Uterus (tissue), 3 donors: ENCODE measurements at regions not wholly inside any gene's neighbourhood (a gene's known extent, or its start where the extent isn't known, plus 50 kb on each side); places are given as distances from the start of the nearest gene placed in this dataset.

ENCODE experiments used
- DNase-seq, 2 donors: peaks; one replicate each; pipeline ENCODE4 v3.0.0-alpha.2; 2019 to 2020
- H3K27ac ChIP-seq, 2 donors: fragments of 200-600 bp; sonication (generic); 1 replicate in 1 of 2; 2 replicates in 1 of 2; pipeline ENCODE4 v1.5.1; 2016 to 2018
- H3K27me3 ChIP-seq, 2 donors: fragments of 200-600 bp; sonication (generic); one replicate each; pipeline ENCODE4 v1.5.1; 2018 to 2019; ENCODE audit warnings: control low read depth in 1 of 2
- H3K36me3 ChIP-seq, 2 donors: fragments of 200-600 bp; sonication (generic); one replicate each; pipeline ENCODE4 v1.5.1; 2019; ENCODE audit warnings: control low read depth in 1 of 2
- H3K4me1 ChIP-seq, 2 donors: fragments of 200-600 bp; sonication (generic); one replicate each; pipeline ENCODE4 v1.5.1; 2018 to 2019; ENCODE audit warnings: control low read depth in 1 of 2
- H3K4me3 ChIP-seq, 2 donors: fragments of 200-600 bp; sonication (generic); 1 replicate in 1 of 2; 2 replicates in 1 of 2; pipeline ENCODE4 v1.5.1; 2018 to 2019; ENCODE audit warnings: mild to moderate bottlenecking in 1 of 2
- H3K9me3 ChIP-seq, 2 donors: fragments of 200-600 bp; sonication (generic); one replicate each; pipeline ENCODE4 v1.5.1; 2019; ENCODE audit warnings: control low read depth in 1 of 2
- POLR2A ChIP-seq, 2 donors: fragments of 450-650 bp; IDR thresholded peaks; one replicate each; pipeline ENCODE4 v1.6.1; 2016; ENCODE audit warnings: antibody characterized with exemption in 2 of 2, mild to moderate bottlenecking in 1 of 2, moderate library complexity in 1 of 2
- intact Hi-C: fragments of 100-400 bp; cut with DNase I; formaldehyde crosslinking; loops from one replicate; pipeline ENCODE4 v1.15.1; 2023; ENCODE audit warnings: low total_unique reads
- TF ChIP-seq, protein P1 (sequence below), 4 experiments: fragments of 200-600 bp in 2 of 4; fragments of 450-650 bp in 2 of 4; sonication (generic) in 2 of 4; IDR thresholded peaks; one replicate each; pipeline ENCODE4 v1.5.1; 2016 to 2019; ENCODE audit warnings: antibody characterized with exemption in 4 of 4, mild to moderate bottlenecking in 2 of 4, moderate library complexity in 1 of 4
- donor health status: DM: yes; HTN: yes; CAD: no.

DNA sequence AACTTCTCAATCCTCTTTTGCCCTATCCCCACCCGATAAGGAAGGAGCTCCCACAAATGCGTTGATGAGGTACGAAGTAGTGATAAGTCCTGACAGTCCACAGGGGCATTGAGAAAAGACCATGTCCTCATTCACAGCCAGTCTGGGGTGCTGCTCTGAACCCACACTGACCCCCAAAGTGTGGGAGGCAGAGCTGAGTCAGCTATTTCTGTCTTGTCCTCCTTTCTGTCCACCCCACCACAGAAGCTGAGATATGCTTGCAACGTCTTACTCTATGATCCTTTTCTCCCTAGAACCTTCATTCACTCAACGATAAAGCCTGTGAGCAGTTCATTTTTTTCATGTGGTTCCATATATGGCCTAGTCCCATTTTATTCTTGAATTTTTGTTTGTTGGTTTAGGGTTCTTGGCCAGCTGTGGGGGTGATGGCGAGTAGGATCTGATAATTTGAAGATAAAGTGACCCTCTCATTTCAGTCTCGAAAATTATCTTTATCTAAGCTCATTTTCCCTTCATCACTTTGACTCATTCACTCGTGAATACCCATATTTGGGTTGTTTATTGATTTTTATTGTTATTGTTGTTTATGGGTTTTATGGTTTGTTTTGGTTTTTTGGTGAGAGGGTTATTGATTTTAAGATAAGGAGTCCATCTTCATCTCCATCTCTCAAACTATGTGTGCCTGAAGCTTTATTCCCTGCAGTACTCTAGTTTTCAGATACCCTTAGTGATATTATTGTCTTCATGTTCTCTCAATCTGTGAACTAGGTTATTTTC, 58.5 kb upstream of the ZNF366 start:
- Histone ChIP-seq H3K27me3 (no peaks in the 10 kb centered on the region), H3K36me3 (no peaks in the 10 kb centered on the region), H3K9me3 (no peaks in the 10 kb centered on the region), H3K27ac (no peak overlapping the region), H3K4me1 (no peaks in the 10 kb centered on the region), H3K4me3 (no peak overlapping the region)
- no peak for DNase-seq
- intact Hi-C loops: no loop called here
- TF ChIP-seq, protein P1, sequence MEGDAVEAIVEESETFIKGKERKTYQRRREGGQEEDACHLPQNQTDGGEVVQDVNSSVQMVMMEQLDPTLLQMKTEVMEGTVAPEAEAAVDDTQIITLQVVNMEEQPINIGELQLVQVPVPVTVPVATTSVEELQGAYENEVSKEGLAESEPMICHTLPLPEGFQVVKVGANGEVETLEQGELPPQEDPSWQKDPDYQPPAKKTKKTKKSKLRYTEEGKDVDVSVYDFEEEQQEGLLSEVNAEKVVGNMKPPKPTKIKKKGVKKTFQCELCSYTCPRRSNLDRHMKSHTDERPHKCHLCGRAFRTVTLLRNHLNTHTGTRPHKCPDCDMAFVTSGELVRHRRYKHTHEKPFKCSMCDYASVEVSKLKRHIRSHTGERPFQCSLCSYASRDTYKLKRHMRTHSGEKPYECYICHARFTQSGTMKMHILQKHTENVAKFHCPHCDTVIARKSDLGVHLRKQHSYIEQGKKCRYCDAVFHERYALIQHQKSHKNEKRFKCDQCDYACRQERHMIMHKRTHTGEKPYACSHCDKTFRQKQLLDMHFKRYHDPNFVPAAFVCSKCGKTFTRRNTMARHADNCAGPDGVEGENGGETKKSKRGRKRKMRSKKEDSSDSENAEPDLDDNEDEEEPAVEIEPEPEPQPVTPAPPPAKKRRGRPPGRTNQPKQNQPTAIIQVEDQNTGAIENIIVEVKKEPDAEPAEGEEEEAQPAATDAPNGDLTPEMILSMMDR (IDR thresholded peaks at IDR 0.05): no peak

DNA sequence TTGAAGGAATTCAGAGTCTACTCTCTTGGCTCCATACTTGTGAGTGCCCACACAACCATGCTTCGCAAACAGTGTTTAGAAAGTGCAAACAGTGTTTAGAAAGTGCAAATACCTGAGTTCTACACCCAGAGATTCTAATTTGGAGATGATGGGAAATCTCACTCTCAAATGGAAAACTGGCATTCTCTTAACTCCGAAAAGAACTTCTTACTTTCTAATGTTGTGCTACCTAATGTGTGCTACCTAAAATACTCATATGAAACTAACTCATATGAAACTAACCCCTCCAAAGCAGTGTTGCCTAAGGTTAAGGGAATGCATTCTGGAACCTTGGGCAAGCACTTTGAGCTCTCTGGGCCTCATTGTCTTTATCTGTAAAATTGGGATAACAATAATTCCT, 55.5 kb upstream of the ZNF366 start:
- Histone ChIP-seq H3K4me3 (no peak overlapping the region), H3K36me3 (no peaks in the 10 kb centered on the region), H3K4me1 (no peaks in the 10 kb centered on the region), H3K27ac (no peak overlapping the region), H3K27me3 (no peaks in the 10 kb centered on the region), H3K9me3 (no peaks in the 10 kb centered on the region)
- intact Hi-C loops: no loop called here
- DNase-seq: no peak
- TF ChIP-seq, protein P1 (IDR thresholded peaks at IDR 0.05): no peak
- no peak for TF ChIP-seq POLR2A (IDR thresholded peaks at IDR 0.05)

DNA sequence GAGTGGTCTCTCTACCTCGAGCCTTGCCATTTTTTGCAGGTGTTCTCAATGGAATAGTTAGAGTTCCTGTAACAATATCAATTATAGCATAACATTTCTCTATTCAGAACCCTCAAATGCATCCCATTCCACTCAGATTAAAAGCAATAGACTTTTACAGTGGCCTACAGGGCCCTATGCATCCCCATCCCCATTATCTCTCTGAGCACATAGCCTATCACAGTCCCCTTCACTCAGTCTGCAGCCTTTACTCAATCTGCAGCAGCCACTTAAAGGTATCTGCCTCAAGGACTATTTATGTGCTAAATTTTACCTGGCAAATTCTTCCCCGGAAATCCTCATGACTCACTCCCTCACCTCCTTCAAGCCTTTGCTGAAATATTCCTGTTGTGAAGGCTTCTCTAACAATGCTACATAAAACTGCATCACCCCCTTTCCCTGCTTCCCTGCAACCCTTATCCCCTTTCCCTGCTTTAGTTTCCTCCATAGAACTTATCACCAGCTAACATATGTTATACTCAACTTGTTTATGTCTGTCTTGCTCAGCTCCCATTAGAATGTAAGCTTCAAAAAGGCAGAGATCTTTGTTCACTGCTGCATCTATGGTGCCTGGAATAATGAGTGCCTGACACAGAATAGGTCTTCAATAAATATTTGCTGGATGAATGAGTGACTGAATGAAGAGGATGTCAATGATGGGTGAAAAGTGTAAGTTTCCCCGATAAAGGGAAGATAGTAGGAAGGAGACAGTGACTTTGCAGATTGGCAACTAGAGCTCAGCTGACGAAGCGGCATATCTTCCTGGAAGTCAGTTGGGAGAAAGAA, 54.1 kb upstream of the ZNF366 start:
- H3K27ac ChIP-seq: no peak overlapping the region
- intact Hi-C loops: no loop called here

DNA sequence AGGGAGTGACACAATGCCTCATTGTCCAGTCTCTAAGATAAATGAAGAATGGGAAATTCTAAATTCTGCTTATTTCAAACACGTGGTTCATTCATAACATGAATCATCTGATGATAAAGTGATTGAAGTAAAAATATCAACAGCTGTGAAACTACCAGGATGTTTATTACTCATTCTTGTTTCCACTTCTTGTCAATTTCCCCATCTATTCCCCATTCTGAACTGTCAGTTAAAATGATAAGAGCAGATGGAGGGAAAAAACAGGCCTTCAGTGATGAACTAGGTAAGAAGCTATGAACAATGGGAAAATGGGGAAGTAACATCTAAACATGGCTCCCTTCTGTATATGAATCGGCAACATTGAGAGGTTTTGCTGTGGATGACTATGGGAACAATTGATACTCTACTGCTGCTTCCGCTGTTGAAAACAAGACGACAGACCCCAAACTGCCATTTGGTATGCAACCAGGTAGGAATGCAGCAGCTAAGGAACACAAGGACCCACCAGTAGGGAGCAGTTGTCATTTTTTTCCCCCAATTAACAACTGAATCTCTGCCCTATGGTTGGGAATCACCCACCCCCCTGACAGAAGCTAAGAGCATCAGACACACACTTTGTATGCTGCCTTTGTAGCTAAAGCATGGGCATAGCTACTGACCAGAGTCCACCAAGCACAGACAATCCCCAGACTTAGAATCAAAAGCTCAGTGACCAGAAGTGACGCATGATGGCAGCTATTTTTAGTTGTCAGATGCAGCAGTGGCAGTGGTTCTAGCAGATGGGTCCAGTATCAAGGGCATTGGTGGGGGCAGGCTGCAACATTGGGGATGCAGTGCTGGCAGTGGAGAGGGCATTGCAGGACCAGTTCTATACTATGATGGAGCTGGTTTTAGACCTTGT, 52.9 kb upstream of the ZNF366 start:
- Histone ChIP-seq H3K36me3 (no peaks in the 10 kb centered on the region), H3K27me3 (no peaks in the 10 kb centered on the region), H3K4me1 (peaks cover 0 to 7% of the 10 kb centered on the region in 2 donors), H3K4me3 (no peak overlapping the region), H3K27ac (no peak overlapping the region), H3K9me3 (no peaks in the 10 kb centered on the region)
- TF ChIP-seq, protein P1 (IDR thresholded peaks at IDR 0.05): no peak
- TF ChIP-seq POLR2A (IDR thresholded peaks at IDR 0.05): no peak
- intact Hi-C loops: no loop called here
- DNase-seq: no peak

More for the DNA sequence above, 54.1 kb upstream of the ZNF366 start:
- Histone ChIP-seq H3K36me3 (no peaks in the 10 kb centered on the region), H3K4me3 (no peak overlapping the region), H3K27me3 (no peaks in the 10 kb centered on the region), H3K9me3 (no peaks in the 10 kb centered on the region), H3K4me1 (no peaks in the 10 kb centered on the region)
- TF ChIP-seq, protein P1 (IDR thresholded peaks at IDR 0.05): no peak
- TF ChIP-seq POLR2A (IDR thresholded peaks at IDR 0.05): no peak
- DNase-seq: no peak
